ENCODE measurements at regions not wholly inside any gene's neighbourhood (a gene's known extent, or its start where the extent isn't known, plus 50 kb on each side); places are given as distances from the start of the nearest gene placed in this dataset.

DNA sequence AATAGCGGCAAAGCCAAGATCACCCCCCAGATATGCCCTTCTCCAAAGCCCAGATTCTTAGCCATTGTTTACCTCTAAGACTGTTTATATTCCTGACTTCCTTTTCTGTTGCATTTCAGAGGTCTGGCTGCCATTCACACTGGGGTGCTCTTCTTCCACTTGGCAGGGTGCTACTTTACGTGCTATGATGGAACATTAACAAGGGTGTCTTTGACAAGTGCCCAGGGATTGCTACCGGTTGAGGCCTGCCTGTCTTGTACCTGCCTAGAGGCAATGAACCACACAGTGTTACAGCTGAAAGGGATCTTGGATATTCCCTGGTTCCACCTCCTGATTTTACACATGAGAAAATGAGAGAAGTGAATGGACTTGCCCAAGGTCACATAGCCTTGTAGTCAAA, 352.1 kb upstream of the KIF2A start:
- DNase-seq (ENCODE audit: low read depth in 2 of 2) = no peak

DNA sequence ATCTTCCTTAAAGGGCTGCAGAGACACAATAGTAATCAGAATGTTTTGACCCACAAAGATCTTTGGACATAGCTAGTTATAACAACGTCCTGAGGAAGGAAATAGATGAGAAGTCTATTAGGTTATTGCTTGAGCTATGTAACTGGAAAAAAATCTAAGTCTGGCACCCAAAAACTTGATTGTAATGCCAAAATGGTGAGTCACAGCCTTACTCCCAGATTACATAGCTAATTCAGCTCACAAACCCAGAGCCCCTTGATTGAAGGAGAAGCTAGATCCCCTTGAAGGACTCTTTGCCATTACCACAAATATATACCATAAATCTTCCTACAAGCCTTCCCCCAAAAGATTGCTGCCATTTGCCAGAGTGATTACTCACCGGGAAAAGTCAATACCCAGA, 341.8 kb upstream of the KIF2A start:
- no peak for DNase-seq (ENCODE audit: low read depth in 2 of 2)

DNA sequence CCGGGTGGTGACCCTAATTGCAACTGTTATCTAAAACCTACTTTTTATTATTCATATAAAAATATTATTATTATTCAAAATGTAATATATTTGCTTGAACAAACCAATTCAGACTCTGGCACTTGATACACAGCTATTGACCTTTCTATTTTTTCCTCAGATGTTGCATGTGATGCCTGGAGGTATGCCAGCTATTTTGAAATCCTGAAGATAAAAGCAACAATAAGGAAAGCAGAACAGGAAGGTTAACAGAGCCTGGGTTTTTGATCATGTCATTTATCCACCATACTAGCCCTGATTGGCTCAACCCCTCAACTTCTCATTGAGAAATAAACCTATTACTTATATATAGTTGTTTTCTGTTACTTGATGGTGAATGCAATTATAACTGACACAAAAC, 340.9 kb upstream of the KIF2A start:
- DNase-seq (ENCODE audit: low read depth in 2 of 2) = no peak

DNA sequence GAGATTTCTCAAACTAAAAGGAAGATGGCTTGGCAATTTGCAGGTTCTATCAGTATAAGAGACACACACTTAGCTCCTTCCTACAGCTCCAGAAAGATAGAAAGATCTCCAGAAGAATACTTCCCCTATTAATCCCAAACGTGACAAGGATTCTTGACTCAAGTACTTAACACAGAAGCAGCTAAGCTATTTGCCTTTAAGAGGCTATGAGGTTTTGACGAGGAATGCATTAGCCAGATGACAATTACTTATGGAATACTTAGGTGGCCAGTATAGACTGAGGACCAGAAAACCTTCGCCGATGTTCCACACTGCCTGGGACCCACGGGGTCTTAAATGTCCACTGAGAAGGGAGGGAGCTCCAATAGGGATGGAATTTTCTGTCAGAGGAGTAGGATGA, 340.5 kb upstream of the KIF2A start:
- no peak for DNase-seq (ENCODE audit: low read depth in 2 of 2)

DNA sequence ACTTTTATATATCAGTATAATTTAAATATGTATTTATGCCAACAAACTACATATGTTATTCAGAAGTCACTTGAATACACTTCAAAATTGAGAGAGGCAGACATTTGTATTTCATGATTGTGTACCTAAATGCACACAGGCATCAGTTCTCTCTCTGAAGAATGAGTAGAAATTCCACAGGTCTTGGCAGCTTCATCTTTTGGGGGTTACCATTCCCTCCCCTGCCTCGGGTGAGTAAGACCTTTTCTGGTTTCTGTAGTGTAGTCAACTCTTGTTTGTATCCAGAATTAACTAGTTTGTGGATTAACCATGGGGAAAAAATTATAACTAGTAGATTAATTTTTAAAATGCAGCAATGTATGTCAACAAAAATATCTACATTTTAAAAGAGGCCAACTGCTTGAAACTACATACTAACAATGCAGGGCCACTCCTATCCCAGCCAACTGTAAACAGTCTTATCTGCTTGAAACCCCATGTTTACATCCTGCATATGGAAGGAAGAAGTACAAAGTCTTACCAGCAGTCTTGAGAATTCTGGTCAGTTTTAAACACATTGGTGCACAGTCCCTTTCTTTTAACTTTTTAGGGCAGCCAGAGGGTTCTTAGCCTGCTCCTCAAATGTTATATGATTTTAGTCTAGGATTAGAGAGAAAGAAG, 339.6 kb upstream of the KIF2A start:
- DNase-seq (ENCODE audit: low read depth in 2 of 2) = no peak

DNA sequence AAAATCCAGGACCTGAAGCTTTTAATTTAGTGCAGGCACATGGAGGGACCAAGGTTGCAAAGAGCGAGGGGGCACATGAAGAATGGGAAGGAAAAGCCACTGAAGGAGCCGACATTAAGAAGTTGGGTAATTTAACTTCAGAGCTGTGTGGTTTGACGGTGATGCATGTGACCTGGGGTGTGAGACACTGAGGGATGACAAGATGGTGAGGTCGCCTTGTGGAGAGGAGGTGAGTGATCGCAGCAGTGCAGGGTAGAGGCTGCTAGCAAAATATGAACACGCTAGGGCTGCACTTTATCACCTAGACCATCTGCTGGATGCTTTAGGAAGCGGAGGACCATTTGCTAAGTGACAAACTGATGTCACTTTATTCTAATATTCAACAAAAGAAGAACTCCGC, 339.0 kb upstream of the KIF2A start:
- no peak for DNase-seq (ENCODE audit: low read depth in 2 of 2)

DNA sequence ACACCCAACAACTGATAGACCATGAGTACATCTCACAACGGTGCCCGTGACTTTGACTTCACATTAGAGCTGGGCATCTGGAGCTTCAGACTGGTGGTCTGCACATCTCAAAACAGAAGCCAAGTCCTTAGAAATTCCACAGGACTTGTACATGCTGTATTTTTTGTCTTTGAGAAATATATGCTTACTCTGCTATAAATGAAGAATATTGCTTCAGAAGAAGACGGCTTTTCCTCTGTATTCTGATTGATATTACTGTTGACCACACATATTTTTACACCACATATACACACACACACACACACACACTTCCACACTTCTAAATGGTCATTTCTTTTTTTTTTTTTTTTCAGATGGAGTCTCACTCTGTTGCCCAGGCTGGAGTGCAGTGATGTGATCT, 338.3 kb upstream of the KIF2A start:
- DNase-seq (ENCODE audit: low read depth in 2 of 2) = no peak

DNA sequence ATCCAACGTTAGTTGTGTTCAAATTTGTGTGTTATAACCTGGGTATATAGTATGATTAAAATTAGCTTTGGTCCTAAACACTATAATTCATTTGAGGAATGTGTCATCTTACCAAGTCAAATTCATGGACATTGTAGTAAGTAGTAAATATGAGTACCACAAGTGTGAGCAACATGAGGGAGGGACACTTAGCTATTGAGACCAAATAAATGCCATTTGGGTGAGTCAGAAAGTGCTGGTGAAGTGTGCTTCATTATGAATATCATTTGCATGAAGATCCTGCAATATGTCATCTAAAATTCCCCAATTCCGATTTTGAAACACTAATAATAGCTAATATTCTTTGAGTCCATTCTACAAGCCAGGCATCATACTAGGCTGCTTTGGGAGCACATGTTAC, 336.7 kb upstream of the KIF2A start:
- DNase-seq (ENCODE audit: low read depth in 2 of 2) = no peak

DNA sequence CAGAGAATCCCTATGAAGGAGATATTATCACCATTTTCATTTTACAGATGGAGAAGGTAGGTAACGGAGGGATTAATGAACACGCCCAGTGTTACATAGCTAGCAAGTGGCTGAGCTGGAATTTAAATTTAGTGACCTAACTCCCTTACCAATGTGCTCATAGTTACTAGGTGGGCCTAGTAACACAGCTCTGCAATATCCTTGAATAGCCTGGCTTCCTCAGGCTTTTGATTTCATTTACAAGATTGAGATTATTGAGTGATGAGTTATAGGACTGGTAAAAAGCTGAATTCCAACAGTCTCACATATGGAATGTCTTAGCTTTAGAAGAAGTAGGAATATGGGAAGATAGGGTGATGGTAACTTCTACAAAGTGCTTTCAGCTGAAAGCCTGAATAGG, 336.3 kb upstream of the KIF2A start:
- no peak for DNase-seq (ENCODE audit: low read depth in 2 of 2)

DNA sequence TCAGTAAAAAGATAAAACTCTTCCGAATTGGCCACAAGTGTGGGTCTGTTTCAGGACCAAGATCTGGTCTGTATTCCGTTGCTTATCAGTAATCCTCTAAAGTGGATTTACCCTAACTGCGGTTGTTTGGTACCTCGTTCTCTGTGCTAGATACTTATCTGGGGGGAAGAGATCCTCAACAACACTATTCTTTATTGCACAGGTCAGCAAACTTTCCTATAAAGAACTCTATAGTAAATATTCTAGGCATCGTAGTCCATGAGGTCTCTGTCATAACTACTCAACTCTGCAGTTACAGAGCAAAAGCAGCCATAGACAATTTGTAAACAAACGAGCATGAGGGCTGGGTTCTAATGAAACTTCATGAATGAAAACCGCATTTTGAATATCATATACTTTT, 335.8 kb upstream of the KIF2A start:
- no peak for DNase-seq (ENCODE audit: low read depth in 2 of 2)

DNA sequence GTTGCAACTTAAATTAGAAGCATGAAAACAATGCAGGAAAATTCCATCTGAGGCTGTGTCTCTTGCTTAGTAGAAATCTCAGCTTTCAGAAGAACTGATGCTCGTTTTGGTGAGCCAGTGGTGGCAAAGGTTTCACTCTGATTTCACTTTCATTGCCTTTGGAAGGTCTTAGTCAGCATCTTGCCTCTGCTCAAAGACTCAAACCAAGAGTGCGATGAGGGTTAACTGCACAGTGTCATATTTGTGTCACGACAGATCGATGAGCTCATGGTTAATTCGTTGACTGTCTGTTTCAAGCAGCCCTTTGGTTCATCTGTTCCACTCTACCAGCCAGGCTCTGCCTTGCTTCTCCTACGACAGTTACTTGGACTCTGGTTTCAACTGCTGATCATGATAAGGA, 331.3 kb upstream of the KIF2A start:
- no peak for DNase-seq (ENCODE audit: low read depth in 2 of 2)

DNA sequence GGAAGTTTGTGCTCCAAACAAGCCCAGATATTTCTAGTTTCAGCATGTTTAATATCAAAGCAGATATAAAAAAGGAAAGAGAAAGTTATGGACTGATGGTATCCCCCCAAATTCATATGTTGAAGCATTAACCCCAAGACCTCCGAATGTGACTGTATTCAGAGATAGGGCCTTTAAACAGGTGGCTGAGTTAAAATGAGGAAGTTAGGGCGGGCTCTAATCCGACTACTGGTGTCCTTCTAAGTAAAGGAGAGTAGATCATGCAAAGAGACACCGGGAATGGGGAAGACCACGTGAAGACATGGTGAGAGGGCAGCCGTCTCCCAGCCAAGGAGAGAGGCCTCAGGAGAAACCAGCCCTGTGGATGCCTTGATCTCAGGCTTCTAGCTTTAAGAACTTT, 324.1 kb upstream of the KIF2A start:
- no peak for DNase-seq (ENCODE audit: low read depth in 2 of 2)

DNA sequence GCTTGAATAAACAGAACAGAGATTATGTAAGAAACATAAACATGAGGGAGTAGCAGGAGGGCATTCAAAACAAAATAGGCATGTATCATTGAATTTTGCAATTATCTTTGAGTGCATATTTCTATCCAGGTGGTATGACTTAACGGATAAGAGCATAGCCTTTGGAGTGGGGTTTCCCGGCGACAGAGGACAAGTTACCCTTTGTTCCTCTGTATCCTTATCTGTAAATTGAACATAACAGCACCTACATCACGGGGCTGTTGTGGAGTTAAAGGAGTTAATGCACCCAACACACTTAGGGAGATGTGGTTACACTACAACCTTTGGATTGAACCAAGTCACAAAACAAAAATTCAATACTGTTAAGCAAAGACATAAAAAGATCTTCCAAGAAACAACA, 314.6 kb upstream of the KIF2A start:
- no peak for DNase-seq (ENCODE audit: low read depth in 2 of 2)

DNA sequence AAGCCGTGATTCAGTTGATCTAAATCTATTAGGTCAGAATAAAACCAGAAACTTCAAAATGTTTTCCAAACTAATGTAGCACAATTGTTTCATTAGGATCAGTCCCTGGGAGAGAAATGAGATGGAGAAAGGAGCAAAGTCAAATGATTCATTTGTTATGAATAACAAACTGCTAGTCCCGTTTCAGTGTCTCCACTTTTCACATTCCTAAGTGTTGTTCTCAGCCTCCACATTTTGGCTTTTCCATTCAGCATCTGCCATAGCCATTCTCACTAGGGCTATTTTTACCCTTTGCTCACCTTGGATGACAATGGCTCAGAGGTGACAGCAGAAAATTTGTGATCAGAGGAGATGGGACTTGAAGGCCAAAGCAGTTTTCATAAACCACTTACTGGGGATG, 314.1 kb upstream of the KIF2A start:
- DNase-seq (ENCODE audit: low read depth in 2 of 2) = no peak

DNA sequence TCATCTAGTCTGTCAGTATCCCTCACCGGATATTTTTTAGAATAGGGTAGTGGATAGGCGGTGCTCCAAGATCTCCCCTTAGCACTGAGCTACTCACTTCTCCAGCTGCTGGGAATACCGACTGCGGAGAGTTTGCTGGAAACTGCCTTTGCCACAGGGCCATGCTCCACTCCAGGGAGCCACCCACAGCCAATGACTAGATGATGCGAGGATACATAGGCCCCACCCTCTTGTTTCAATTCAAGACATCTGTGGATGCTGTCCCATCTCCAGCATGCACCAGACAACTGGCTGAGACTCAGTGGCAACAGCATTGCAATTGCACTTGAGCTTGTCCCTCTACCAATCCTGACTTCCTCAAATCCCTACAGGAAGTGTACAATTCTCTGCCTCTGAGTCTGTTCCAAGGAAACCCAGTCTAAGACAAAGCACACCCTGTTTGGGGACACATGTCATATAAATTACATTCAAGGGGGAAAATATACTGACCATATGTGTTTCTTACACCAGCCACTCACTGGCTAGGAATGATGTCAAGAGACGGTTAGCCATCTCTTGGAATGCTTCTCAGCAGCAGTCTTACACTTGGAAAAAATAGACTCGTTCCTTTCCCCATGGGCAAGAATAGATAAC, 312.6 kb upstream of the KIF2A start:
- DNase-seq (ENCODE audit: low read depth in 2 of 2) = no peak

DNA sequence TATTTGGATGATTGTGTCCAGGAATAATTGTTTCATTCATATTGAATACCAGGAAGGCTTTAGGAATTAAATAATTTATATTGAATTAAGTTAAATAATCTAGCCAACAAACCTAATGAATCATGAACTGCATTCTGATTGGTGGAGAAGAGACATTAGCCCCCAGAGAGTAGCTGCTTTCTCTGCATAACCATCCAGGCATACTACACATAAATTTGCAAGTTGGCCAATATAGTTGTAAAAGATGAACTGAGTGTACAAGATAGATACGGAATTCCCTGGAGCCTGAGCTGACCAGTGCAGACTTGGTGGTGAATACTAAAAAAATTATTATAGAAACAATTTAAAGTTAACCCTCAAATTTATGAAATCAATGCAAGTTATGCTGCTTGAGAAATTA, 311.8 kb upstream of the KIF2A start:
- no peak for DNase-seq (ENCODE audit: low read depth in 2 of 2)

DNA sequence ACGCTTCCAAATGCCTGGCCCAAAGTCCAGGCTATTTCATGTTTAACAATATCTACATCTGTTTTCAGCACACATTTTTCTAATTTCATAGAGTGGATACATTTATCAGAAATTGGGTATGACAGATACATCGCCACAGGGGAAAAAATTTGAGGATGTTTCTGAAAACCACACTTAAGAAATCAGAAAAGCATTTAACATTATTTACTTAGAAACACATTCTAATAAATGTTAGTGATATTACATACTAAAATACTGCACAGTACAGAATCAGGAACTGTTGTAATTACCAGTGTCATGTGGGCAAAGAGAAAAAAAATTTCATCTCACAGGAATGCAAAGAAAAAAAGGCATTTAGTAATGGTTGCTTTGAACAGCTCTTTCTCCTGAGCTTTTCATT, 310.5 kb upstream of the KIF2A start:
- DNase-seq (ENCODE audit: low read depth in 2 of 2) = no peak

DNA sequence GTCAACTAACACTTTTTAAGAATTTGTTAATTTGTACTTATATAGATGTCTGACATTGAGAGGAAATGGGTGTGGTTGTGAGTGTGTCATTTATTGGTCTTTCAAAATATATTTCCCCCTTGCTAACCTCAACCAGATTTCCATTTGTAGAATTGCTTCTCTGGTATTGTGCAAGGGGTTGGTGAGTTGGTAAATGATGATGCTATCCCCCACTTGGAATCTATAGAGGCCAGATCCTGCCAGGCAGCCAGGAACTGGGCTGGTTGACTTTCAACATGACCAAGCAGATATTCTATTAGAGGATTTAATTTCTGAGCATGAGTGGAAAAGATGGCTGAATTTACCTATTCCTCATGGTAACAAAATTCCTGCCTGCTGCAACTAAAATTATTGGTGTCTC, 306.6 kb upstream of the KIF2A start:
- DNase-seq (ENCODE audit: low read depth in 2 of 2) = no peak

DNA sequence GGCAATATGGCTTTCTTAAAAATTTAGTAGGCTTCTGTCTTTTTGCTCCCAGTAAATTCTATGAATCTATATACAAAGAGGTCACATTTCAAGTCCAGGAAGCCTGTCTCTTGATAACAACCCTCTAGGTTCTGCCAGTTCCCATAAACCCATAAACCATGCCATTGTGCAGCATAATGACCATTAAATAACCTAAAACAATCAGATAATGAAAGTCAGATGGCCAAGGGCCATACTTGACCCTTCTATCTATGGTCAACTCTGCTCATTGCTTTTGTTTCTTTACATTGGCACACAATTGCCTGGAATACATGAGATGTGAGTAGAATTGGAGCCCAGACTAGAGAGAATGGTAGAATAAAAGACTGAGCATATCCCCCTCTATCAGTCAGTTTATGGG, 305.4 kb upstream of the KIF2A start:
- no peak for DNase-seq (ENCODE audit: low read depth in 2 of 2)

DNA sequence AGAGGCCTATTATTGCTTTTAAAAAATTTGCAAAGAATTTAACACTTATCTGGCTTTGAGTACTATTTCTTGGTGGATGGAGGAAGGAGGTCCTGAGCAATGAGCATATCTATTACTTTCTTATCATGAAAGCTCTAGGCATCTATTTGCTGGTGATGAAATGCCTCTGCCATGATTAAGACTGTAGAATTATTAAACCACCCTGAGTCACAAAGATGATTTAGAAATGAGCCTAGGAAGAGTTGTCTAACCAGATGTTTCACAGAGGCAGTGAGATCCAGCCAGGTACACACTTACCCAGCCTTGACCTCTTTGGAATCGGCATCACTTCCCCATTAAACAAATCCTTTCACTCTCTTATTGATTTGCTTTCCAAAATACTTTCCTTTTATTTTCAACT, 304.4 kb upstream of the KIF2A start:
- no peak for DNase-seq (ENCODE audit: low read depth in 2 of 2)

DNA sequence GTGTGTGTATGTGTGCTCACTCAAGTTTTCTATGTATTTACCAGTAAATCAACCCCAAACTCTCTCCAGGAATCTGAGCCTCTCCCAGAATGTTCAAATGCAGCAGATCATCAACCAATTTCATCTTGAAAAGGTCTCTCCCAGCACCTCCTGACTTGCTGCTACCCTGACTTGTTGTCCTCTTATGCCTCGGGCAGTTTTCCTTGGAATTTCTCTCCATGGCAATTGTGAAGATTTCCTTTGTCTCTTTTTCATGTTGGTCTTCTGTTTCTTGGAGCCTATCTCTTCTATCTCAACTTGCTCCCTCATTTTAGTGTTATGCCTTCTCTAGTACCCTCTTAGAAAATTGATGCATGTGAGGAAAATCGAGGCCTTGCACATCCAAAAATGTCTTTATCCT, 303.6 kb upstream of the KIF2A start:
- DNase-seq (ENCODE audit: low read depth in 2 of 2) = no peak

DNA sequence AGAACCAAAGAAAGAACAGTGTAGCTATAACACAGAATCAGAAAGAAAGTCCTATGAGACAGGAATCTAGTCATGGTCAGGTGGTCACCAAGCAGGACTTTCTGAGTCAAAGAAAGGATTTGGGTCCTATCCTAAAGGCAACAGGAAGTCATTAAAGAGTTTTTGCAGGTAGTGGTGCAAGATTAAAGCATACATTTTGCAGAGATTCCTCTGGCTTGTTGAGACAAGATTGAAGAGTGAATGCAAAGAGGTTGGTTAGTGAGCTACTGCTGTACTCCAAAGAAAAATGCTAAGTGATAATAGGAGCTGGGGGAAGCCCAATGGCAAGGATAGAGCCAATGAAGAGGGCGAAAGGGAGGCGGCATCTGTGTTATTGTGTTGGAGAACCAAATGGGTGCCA, 300.5 kb upstream of the KIF2A start:
- no peak for DNase-seq (ENCODE audit: low read depth in 2 of 2)

DNA sequence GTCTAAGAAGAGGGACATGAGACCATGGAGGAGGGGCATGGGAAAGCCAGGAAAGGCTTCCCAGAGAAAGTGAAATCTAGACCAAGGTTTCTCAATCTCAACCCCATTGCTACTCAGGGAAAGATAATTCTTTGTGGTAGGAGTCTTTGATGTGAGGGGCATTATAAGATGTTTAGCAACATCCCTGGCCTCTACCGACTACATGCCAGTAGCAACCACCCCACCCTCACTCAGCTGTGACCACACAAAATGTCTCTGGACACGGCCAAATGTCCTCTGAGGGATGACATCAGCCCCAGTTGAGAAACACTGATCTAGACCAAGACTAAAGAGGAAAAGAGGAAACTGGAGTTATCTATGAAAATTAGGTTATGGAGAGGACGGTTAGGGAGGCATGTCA, 298.5 kb upstream of the KIF2A start:
- DNase-seq (ENCODE audit: low read depth in 2 of 2) = no peak

DNA sequence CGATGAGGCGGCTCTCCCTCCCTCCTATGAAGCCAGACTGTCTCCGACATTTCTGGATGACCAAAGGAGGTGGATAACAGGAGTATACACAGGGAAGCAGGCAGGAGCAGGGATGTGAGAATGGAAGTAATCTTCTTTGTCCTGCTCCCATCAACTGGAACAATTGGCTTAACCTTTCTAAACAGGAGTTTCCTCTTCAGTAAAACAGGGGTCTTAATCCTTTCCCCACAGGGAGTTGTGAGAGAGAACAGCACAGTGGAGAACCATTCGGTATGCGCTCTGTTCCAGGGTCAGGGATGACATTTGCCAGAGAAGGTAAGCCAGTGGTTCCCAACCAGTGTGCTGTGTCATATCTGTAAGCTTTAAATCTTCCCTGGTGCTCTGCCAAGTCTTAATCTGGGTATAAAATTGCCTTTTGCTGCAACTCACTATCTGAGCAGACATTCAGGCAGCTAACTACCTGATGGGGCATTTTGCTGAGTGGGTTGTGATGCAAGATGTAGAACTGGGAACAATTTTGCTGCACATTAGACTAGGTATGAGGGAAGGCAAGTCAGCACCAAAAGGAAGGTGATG, 294.8 kb upstream of the KIF2A start:
- no peak for DNase-seq (ENCODE audit: low read depth in 2 of 2)
